ENCODE measurements at regions not wholly inside any gene's neighbourhood (a gene's known extent, or its start where the extent isn't known, plus 50 kb on each side); places are given as distances from the start of the nearest gene placed in this dataset.
"Not testable (repeated sequence)": the region's sequence is repeated elsewhere in the genome, so short reads cannot be mapped to it uniquely, and the experiment has no call there.

DNA sequence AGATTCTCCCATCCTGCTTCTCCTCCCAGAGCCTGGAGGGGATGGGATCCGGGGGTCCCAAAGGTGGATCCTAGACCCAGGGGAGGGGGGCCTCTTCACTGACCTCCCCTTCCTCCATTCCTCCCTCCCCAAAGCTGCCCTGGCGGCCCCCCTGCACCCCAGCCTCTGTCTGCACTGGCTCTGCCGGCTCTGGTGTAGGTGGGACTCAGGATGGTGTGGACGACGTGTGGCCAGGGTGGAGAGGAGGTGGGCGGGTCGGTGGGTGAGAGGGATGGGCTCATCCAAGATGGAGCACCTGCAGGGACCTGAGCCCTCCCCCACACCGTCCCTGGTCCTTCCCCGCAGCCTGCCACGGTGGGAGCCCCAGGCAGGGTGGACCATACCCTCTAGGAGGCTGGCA lies 355.6 kb downstream of the TMEM121 start:
- not testable (repeated sequence) for DNase-seq

DNA sequence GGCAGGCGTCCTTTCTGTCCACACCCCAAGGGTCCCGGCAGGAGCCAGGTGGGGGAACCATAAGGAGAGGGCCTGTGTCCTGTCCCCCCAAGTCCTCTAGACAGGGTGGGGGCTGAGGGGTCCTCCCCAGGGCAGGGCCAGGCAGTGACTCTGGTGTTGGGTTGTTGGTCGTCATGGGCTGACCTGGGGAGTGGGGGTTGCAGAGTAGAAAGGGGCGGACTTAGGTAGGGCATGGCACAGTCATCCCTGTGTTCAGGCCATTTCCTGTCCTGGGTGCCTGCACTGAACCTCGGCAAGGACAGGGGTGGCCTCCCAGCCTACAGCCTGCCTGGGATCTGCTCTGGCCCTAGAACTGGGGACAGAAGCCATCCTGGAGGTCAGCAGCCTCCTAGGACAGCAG lies 356.2 kb downstream of the TMEM121 start:
- no peak for DNase-seq

- DNase-seq: no peak
Observed at GRCh38 chr14:105883066-105884005, 357.0 kb downstream of the TMEM121 start.

GRCh38 chr14:105884192-105884807 lies 357.9 kb downstream of the TMEM121 start:
- DNase-seq: not testable (repeated sequence)

- no peak for DNase-seq
Observed at GRCh38 chr14:105884808-105885281, 358.5 kb downstream of the TMEM121 start.

- DNase-seq: no peak
Observed at GRCh38 chr14:105885561-105886320, 359.4 kb downstream of the TMEM121 start.

DNA sequence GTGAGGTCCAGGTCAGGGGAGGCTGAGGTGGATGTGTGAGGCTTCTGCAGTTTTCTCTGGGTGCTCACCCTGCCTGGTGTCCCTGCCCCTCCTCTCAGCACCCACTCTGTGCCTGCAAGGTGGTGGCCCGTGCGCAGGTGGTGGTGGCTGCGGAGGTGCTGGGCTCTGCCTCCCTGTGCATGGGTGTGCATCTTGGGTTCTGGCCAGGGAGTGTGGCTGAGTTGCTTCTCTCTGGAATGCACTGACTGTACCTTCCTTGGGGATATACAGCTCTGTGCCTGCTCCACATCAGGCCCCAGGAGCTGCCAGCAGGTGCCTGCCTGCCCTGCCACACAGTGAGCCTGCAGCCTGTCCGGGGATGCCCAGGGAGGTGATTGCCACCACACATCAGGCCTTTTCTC lies 360.4 kb downstream of the TMEM121 start:
- DNase-seq: not testable (repeated sequence)

- no peak for DNase-seq
Observed at GRCh38 chr14:105887692-105888091, 361.3 kb downstream of the TMEM121 start.

- no peak for DNase-seq
Observed at GRCh38 chr14:105888151-105888550, 361.8 kb downstream of the TMEM121 start.

DNA sequence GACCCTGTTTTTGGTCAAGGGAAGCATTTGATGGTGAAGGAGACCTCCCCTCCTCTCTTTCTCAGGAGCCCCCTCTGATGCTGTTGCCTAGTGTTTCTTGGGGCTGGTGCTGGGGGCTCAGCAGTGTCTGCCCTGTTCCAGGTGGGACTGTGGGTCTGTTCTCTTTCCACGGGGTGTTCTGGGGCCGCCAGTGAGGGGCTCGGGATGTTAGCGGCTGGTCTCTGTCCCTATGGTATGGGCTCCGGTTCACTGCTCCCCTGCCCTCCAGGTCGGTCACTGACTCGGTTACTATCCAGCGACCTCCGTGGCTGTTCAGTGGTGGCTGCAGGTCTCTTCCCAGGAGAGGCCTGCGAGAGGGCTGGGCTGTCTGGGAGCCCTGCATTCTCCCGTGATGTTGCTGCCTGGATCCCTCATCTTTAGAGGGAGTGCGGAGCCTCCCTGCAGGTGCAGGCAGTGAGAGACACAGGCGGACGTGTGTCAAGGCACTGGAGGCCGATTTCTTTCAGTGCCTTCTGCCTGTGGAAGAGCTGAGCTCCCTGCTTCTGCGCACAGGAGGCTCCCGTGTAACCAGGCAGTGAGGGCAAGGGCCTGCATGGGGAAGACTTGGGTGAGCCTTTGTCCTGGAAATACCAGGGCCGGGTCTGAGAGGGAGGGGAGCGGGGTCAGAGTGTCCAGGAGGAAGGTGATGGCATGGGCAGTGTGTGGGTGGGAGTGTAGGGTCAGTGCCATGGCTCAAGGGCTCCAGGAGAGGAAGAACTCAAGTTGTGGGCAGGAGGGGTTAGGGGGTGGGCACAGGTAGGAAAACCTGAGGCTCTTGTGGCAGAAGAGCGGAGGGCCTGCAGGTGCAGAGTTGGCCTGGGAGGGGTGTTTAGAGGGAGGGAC lies 362.6 kb downstream of the TMEM121 start:
- no peak for DNase-seq

DNA sequence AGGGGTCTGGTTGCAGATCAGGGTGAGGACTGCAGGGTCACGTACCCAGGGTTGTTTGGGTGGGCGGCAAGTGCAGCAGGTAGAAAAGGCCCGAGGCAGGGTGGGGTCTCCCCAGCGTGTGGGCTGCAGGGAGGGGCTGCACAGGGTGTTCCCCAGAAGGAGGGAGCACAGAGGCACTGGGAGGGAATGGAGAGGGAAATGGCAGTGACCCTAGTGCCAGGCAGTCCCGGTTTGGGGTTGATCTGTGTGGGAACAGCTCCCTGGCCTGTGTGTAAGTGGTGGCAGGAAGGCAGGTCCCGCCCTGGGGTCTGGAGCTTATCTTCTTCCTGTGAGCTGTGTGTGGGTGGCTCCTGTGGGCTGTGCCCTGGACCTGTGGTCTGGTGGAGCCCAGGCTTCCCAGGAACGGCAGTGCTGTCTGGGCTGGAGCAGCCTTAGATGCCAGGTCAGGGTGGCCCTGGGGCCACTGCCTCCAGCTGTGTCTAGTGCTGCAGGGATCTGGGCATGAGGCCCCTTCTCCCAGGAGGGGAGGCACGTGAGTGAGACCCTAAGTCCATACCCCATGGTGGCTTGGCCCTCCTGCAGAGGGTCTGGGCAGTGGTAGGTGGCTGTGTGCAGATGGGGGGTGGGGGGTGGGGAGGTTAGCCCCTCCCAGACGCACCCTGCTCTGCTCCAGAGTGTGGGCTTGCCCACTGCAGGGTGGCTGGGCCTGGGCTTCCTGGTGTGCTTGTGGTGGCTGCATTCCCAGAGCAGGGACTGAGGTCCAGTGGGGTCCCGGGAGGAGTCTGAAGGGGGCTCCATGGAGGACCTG lies 363.5 kb downstream of the TMEM121 start:
- DNase-seq: no peak

- no peak for DNase-seq
Observed at GRCh38 chr14:105890474-105891220, 364.3 kb downstream of the TMEM121 start.

- DNase-seq: no peak
Observed at GRCh38 chr14:105891221-105891602, 364.8 kb downstream of the TMEM121 start.

- DNase-seq: no peak
Observed at GRCh38 chr14:105891631-105892452, 365.5 kb downstream of the TMEM121 start.

DNA sequence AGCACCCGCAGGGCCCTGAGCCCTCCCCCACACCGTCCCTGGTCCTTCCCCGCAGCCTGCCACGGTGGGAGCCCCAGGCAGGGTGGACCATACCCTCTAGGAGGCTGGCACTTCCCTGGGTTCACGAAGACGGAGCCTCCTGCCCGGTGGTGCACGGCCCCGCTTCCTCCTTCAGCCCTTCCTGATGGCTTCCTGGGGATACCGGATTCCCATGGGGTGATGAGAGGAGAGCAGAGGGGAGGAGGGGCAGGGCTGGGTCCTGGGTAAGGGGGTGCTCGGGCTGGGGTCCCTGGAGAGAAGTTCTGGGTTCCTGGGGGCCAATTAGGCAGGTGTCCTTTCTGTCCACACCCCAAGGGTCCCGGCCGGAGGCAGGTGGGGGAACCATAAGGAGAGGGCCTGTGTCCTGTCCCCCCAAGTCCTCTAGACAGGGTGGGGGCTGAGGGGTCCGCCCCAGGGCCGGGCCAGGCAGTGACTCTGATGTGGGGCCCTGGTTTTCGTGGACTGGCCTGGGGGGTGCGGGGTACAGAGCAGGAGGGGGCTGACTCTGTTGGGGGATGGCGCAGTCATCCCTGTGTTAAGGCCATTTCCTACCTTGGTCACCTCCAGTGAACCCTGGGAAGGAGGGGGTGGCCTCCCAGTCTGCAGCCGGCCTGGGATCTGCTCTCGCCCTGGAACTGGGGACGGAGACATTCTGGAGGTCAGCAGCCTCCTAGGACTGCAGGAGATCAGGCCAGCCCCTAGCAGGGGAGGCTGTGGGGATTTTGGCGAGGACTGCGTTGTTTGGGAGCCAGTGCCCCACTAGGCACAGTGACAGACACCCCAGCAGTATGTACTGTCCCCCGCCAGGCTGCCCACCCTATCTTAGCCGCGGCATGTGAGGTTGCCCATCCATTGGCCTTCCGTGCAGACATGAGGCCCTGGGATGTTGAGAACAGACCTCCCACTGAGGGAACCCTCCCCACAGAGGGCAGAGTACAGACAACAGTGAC lies 366.4 kb downstream of the TMEM121 start:
- not testable (repeated sequence) for DNase-seq

- not testable (repeated sequence) for DNase-seq
Observed at GRCh38 chr14:105893686-105894085, 367.3 kb downstream of the TMEM121 start.

GRCh38 chr14:105894125-105894977 lies 368.0 kb downstream of the TMEM121 start:
- DNase-seq: no peak
